ENCODE measurements at regions not wholly inside any gene's neighbourhood (a gene's known extent, or its start where the extent isn't known, plus 50 kb on each side); places are given as distances from the start of the nearest gene placed in this dataset.

DNA sequence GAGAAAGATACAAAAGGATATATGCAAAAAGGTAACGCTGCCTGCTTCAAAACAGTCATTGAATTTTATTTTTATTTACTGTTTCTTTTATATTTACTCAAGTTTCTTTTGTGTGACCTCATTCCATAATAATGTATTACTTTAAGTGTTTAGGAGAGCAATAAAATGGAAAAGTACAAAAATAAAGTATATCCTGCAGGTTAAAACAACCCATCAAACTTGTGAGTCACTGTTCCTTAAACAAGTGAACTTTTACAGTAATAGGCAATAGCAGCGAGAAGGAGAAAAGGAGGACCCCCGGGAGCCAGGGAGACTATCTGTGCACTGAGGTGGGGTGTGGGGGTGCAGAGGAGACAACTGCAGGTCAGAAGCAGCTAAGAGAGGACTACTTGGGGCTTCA lies 124.5 kb downstream of the EN1 start:
- TF ChIP-seq POLR2A (IDR thresholded peaks at IDR 0.05; ENCODE audit: extremely low read depth, insufficient read length) (no peak), CTCF (IDR thresholded peaks at IDR 0.05; ENCODE audit: low read depth, low read length) (no peak), MAX (IDR thresholded peaks at IDR 0.05; ENCODE audit: low read depth, low read length) (no peak), MYC (IDR thresholded peaks at IDR 0.05; ENCODE audit: low read depth, low read length) (no peak)
